Gastrocnemius medialis (tissue), 4 donors: ENCODE measurements at regions not wholly inside any gene's neighbourhood (a gene's known extent, or its start where the extent isn't known, plus 50 kb on each side); places are given as distances from the start of the nearest gene placed in this dataset.

Experiments
- POLR2A ChIP-seq, 2 donors: fragments of 450-650 bp; IDR thresholded peaks; one replicate each; pipeline ENCODE4 v1.6.1; 2017; ENCODE audit warnings: antibody characterized with exemption in 2 of 2, mild to moderate bottlenecking in 2 of 2, moderate library complexity in 2 of 2
- TF ChIP-seq, protein P1 (sequence below), 5 experiments: fragments of 450-650 bp in 3 of 5; fragments of 200-600 bp in 2 of 5; sonication (generic) in 2 of 5; IDR thresholded peaks in 4 of 5; conservative IDR thresholded peaks in 1 of 5; 1 replicate in 4 of 5; 2 replicates in 1 of 5; pipeline ENCODE4 v1.5.1; 2016 to 2019; ENCODE audit warnings: antibody characterized with exemption in 5 of 5, mild to moderate bottlenecking in 3 of 5, moderate library complexity in 3 of 5

DNA sequence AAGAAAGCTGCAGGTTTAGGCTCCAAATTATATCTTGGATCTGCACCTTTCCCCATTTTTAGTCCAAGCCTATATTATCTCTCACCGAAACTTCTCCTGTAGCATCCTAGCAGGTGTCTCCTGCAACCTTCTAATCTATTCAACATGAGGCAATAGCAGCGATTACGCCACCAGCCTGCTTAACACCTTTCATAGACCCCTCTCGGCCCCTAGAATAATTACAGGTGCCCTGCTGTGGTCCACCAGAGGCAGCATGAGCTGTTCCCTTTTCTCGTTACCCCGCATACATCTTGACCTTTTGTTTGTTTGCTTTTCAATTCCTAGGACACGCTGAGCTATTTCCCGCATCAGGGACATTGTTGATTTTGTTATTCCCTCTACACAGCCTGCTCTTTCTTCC, 361.9 kb downstream of the CYRIA start:
- TF ChIP-seq POLR2A (IDR thresholded peaks at IDR 0.05): no peak
- TF ChIP-seq, protein P1, sequence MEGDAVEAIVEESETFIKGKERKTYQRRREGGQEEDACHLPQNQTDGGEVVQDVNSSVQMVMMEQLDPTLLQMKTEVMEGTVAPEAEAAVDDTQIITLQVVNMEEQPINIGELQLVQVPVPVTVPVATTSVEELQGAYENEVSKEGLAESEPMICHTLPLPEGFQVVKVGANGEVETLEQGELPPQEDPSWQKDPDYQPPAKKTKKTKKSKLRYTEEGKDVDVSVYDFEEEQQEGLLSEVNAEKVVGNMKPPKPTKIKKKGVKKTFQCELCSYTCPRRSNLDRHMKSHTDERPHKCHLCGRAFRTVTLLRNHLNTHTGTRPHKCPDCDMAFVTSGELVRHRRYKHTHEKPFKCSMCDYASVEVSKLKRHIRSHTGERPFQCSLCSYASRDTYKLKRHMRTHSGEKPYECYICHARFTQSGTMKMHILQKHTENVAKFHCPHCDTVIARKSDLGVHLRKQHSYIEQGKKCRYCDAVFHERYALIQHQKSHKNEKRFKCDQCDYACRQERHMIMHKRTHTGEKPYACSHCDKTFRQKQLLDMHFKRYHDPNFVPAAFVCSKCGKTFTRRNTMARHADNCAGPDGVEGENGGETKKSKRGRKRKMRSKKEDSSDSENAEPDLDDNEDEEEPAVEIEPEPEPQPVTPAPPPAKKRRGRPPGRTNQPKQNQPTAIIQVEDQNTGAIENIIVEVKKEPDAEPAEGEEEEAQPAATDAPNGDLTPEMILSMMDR (IDR thresholded peaks at IDR 0.05 in 4 of 5, conservative IDR thresholded peaks at IDR 0.05 in 1 of 5): no peak
